ENCODE measurements at regions not wholly inside any gene's neighbourhood (a gene's known extent, or its start where the extent isn't known, plus 50 kb on each side); places are given as distances from the start of the nearest gene placed in this dataset.
A peak's percentile ranks its signal among the peaks of the same experiment; 100 is the strongest.

DNA sequence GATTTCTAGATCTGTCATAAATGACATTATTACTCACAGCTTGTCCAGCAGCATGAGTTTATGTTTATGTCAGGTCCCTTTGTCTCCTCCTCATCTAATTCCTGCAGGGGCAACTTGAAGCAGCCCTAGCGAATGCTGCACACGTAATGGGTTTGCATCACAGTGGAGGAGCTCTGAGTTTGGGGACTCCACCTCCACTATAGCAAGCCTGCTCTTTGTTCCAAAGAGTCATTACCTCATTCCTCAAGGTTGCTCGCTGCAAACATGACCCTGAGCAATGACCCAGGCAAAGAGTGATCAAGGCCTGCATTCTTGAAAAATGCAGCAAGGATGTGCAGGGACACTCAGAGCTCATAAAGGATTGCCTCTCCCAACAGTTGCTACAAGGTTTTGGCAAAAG is 261.9 kb downstream of the HHIPL2 start:
- H3K27ac Mint-ChIP-seq: no peak overlapping the region
- CTCF ChIA-PET: interaction anchor here (1.2 kb wide), 2 partner anchors 169 to 190 kb away, joined by 3 to 8 read pairs; no protein-coding TSS in a partner anchor
- peak; percentile 53 for ATAC-seq
- H3K27me3 Mint-ChIP-seq (ENCODE audit: low read depth): no peaks in the 10 kb centered on the region
- H3K4me1 Mint-ChIP-seq: peaks cover 7% of the 10 kb centered on the region; the same call in 1 of the 2 replicates
- DNase-seq (ENCODE audit: low spot score): no peak
- POLR2A ChIA-PET: interaction anchor here (0.5 kb wide), 1 partner anchor 179 kb away, joined by 5 read pairs; no protein-coding TSS in a partner anchor
- H3K4me3 Mint-ChIP-seq: no peak overlapping the region
- H3K9me3 Mint-ChIP-seq: peaks cover 7% of the 10 kb centered on the region; the same call in 1 of the 2 replicates
- H3K36me3 Mint-ChIP-seq: no peaks in the 10 kb centered on the region
- no peak for TF ChIP-seq ZNF138 (CRISPR knock-in tag; conservative IDR thresholded peaks at IDR 0.05)

DNA sequence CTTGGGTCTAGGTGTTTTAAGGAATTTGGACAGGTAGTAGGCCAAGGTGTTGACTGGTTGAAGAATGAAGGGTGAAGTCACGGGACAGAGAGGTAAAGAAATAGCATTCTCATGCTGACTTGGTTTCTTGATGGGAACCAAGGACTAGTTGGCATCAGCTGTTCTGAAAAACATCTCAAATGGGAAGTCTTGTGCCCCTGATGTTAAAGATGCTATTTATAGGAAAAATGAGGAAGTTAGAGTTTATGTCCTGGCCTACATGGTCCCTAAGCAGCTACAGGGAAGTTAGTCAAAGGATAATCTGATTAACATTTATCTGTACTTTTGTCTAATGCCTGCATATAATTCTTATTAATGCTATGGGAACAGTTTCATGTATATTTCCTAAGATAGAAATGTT is 262.4 kb downstream of the HHIPL2 start:
- CTCF ChIA-PET: interaction anchor here (1.2 kb wide), 2 partner anchors 170 to 190 kb away, joined by 3 to 8 read pairs; no protein-coding TSS in a partner anchor
- Mint-ChIP-seq H3K4me1 (peaks cover 7% of the 10 kb centered on the region; the same call in 1 of the 2 replicates), H3K36me3 (peaks cover 2% of the 10 kb centered on the region; the same call in 1 of the 2 replicates), H3K27ac (no peak overlapping the region), H3K4me3 (no peak overlapping the region), H3K9me3 (peaks cover 10% of the 10 kb centered on the region; the same call in 1 of the 2 replicates), H3K27me3 (ENCODE audit: low read depth) (no peaks in the 10 kb centered on the region)
- DNase-seq (ENCODE audit: low spot score): no peak
- ATAC-seq: no peak
- TF ChIP-seq KAT7 (CRISPR knock-in tag; IDR thresholded peaks at IDR 0.05; ENCODE audit: borderline replicate concordance) (no peak), GTF2I (CRISPR knock-in tag; conservative IDR thresholded peaks at IDR 0.05) (no peak), ZNF219 (CRISPR knock-in tag; IDR thresholded peaks at IDR 0.05; ENCODE audit: borderline replicate concordance) (no peak), ESRRA (CRISPR knock-in tag; IDR thresholded peaks at IDR 0.05; ENCODE audit: borderline replicate concordance) (no peak), TP53 (CRISPR knock-in tag; IDR thresholded peaks at IDR 0.05) (no peak), SP1 (CRISPR knock-in tag; conservative IDR thresholded peaks at IDR 0.05) (no peak), NR1H2 (CRISPR knock-in tag; IDR thresholded peaks at IDR 0.05) (no peak), PRRX2 (CRISPR knock-in tag; IDR thresholded peaks at IDR 0.05) (no peak), ZNF263 (CRISPR knock-in tag; IDR thresholded peaks at IDR 0.05; ENCODE audit: low read depth) (no peak), SOX15 (CRISPR knock-in tag; IDR thresholded peaks at IDR 0.05) (no peak), EMX1 (CRISPR knock-in tag; IDR thresholded peaks at IDR 0.05) (no peak)
- TF ChIP-seq, protein P1, sequence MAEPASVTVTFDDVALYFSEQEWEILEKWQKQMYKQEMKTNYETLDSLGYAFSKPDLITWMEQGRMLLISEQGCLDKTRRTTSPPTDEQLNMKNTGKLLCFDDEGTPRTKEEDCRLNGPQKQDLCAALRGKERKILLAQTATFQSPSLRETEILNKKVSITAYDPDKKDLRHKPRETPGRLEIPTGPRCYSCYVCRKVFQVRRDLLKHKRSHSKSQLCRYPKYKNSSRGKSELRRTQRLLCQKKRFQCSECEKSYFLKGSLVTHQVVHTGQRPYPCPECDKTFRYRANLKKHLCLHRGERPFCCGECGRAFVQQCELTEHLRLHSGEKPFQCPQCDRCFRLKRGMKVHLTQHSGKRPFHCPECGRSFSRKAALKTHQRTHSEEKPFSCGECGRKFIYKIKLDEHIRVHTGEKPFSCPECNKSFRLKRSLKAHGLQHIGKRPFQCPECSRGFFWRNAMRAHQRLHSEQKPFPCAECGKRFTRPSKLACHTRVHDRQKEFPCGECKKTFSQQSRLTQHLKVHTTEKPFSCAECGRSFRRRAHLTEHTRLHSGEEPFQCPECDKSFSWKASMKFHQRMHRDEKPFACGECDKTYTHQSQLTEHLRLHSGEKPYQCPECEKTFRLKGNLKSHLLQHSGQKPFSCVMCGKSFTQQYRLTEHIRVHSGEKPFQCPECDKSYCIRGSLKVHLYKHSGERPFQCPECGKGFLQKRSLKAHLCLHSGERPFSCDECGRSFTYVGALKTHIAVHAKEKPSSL (CRISPR knock-in tag; conservative IDR thresholded peaks at IDR 0.05): no peak
- TF ChIP-seq, protein P2, sequence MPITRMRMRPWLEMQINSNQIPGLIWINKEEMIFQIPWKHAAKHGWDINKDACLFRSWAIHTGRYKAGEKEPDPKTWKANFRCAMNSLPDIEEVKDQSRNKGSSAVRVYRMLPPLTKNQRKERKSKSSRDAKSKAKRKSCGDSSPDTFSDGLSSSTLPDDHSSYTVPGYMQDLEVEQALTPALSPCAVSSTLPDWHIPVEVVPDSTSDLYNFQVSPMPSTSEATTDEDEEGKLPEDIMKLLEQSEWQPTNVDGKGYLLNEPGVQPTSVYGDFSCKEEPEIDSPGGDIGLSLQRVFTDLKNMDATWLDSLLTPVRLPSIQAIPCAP (CRISPR knock-in tag; IDR thresholded peaks at IDR 0.05): no peak
- TF ChIP-seq, protein P3, sequence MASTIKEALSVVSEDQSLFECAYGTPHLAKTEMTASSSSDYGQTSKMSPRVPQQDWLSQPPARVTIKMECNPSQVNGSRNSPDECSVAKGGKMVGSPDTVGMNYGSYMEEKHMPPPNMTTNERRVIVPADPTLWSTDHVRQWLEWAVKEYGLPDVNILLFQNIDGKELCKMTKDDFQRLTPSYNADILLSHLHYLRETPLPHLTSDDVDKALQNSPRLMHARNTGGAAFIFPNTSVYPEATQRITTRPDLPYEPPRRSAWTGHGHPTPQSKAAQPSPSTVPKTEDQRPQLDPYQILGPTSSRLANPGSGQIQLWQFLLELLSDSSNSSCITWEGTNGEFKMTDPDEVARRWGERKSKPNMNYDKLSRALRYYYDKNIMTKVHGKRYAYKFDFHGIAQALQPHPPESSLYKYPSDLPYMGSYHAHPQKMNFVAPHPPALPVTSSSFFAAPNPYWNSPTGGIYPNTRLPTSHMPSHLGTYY (CRISPR knock-in tag; IDR thresholded peaks at IDR 0.05): no peak
- TF ChIP-seq, protein P4, sequence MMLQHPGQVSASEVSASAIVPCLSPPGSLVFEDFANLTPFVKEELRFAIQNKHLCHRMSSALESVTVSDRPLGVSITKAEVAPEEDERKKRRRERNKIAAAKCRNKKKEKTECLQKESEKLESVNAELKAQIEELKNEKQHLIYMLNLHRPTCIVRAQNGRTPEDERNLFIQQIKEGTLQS (CRISPR knock-in tag; conservative IDR thresholded peaks at IDR 0.05): no peak
- TF ChIP-seq, protein P5, sequence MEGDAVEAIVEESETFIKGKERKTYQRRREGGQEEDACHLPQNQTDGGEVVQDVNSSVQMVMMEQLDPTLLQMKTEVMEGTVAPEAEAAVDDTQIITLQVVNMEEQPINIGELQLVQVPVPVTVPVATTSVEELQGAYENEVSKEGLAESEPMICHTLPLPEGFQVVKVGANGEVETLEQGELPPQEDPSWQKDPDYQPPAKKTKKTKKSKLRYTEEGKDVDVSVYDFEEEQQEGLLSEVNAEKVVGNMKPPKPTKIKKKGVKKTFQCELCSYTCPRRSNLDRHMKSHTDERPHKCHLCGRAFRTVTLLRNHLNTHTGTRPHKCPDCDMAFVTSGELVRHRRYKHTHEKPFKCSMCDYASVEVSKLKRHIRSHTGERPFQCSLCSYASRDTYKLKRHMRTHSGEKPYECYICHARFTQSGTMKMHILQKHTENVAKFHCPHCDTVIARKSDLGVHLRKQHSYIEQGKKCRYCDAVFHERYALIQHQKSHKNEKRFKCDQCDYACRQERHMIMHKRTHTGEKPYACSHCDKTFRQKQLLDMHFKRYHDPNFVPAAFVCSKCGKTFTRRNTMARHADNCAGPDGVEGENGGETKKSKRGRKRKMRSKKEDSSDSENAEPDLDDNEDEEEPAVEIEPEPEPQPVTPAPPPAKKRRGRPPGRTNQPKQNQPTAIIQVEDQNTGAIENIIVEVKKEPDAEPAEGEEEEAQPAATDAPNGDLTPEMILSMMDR (IDR thresholded peaks at IDR 0.05): no peak
- TF ChIP-seq, protein P6, sequence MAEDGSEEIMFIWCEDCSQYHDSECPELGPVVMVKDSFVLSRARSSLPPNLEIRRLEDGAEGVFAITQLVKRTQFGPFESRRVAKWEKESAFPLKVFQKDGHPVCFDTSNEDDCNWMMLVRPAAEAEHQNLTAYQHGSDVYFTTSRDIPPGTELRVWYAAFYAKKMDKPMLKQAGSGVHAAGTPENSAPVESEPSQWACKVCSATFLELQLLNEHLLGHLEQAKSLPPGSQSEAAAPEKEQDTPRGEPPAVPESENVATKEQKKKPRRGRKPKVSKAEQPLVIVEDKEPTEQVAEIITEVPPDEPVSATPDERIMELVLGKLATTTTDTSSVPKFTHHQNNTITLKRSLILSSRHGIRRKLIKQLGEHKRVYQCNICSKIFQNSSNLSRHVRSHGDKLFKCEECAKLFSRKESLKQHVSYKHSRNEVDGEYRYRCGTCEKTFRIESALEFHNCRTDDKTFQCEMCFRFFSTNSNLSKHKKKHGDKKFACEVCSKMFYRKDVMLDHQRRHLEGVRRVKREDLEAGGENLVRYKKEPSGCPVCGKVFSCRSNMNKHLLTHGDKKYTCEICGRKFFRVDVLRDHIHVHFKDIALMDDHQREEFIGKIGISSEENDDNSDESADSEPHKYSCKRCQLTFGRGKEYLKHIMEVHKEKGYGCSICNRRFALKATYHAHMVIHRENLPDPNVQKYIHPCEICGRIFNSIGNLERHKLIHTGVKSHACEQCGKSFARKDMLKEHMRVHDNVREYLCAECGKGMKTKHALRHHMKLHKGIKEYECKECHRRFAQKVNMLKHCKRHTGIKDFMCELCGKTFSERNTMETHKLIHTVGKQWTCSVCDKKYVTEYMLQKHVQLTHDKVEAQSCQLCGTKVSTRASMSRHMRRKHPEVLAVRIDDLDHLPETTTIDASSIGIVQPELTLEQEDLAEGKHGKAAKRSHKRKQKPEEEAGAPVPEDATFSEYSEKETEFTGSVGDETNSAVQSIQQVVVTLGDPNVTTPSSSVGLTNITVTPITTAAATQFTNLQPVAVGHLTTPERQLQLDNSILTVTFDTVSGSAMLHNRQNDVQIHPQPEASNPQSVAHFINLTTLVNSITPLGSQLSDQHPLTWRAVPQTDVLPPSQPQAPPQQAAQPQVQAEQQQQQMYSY (CRISPR knock-in tag; IDR thresholded peaks at IDR 0.05): no peak
- POLR2A ChIA-PET: no interaction called here

Measured in WTC11 (cell line).